GF-D8 (cell line): ENCODE measurements at regions not wholly inside any gene's neighbourhood (a gene's known extent, or its start where the extent isn't known, plus 50 kb on each side); places are given as distances from the start of the nearest gene placed in this dataset.
"Not testable (repeated sequence)": the region's sequence is repeated elsewhere in the genome, so short reads cannot be mapped to it uniquely, and the experiment has no call there.

ENCODE experiments used
- DNase-seq: peaks from one replicate; lab custom pipeline; 2025; lab: John Stamatoyannopoulos, UW

- DNase-seq = not testable (repeated sequence)
These were observed 684.4 kb upstream of the GOLIM4 start for GRCh38 chr3:168779970-168780645.

GRCh38 chr3:168753724-168754123 lies 658.0 kb upstream of the GOLIM4 start:
- no peak for DNase-seq

GRCh38 chr3:168752339-168752738 lies 656.6 kb upstream of the GOLIM4 start:
- no peak for DNase-seq

GRCh38 chr3:168747697-168748096 lies 652.0 kb upstream of the GOLIM4 start:
- no peak for DNase-seq

GRCh38 chr3:168738527-168739325 lies 643.0 kb upstream of the GOLIM4 start:
- DNase-seq = no peak

GRCh38 chr3:168736202-168736601 lies 640.5 kb upstream of the GOLIM4 start:
- DNase-seq = no peak

- DNase-seq = no peak
These were observed 634.3 kb upstream of the GOLIM4 start for GRCh38 chr3:168730073-168730472.

GRCh38 chr3:168722091-168722490 lies 626.4 kb upstream of the GOLIM4 start:
- DNase-seq = no peak

GRCh38 chr3:168714609-168715240 lies 619.0 kb upstream of the GOLIM4 start:
- no peak for DNase-seq

- no peak for DNase-seq
These were observed 613.3 kb upstream of the GOLIM4 start for GRCh38 chr3:168709073-168709472.

- DNase-seq = no peak
These were observed 612.2 kb upstream of the GOLIM4 start for GRCh38 chr3:168707900-168708299.

- no peak for DNase-seq
These were observed 609.7 kb upstream of the GOLIM4 start for GRCh38 chr3:168705412-168705811.

GRCh38 chr3:168696051-168696450 lies 600.3 kb upstream of the GOLIM4 start:
- DNase-seq = no peak

GRCh38 chr3:168693870-168694269 lies 598.1 kb upstream of the GOLIM4 start:
- DNase-seq = no peak

GRCh38 chr3:168688267-168688666 lies 592.5 kb upstream of the GOLIM4 start:
- no peak for DNase-seq

GRCh38 chr3:168684519-168684918 lies 588.8 kb upstream of the GOLIM4 start:
- no peak for DNase-seq

- no peak for DNase-seq
These were observed 583.0 kb upstream of the GOLIM4 start for GRCh38 chr3:168678730-168679129.

GRCh38 chr3:168671091-168671490 lies 575.4 kb upstream of the GOLIM4 start:
- DNase-seq = no peak

- DNase-seq = not testable (repeated sequence)
These were observed 565.3 kb upstream of the GOLIM4 start for GRCh38 chr3:168660879-168661657.

GRCh38 chr3:168659015-168659414 lies 563.3 kb upstream of the GOLIM4 start:
- DNase-seq = no peak

- no peak for DNase-seq
These were observed 559.9 kb upstream of the GOLIM4 start for GRCh38 chr3:168655611-168656010.

GRCh38 chr3:168654700-168655099 lies 559.0 kb upstream of the GOLIM4 start:
- DNase-seq = no peak
